Femur (tissue), 1 donor: ENCODE measurements at regions not wholly inside any gene's neighbourhood (a gene's known extent, or its start where the extent isn't known, plus 50 kb on each side); places are given as distances from the start of the nearest gene placed in this dataset.

Source experiments
- DNase-seq: peaks from one replicate; pipeline ENCODE4 v3.0.0-alpha.2; 2017

GRCh38 chr5:13328316-13328715 is 616.2 kb downstream of the DNAH5 start:
- DNase-seq = no peak

GRCh38 chr5:13325765-13326164 is 618.7 kb downstream of the DNAH5 start:
- DNase-seq = no peak

- no peak for DNase-seq
Measured at GRCh38 chr5:13322769-13323168, 621.7 kb downstream of the DNAH5 start.

GRCh38 chr5:13317654-13318053 is 626.8 kb downstream of the DNAH5 start:
- no peak for DNase-seq

GRCh38 chr5:13316176-13316575 is 628.3 kb downstream of the DNAH5 start:
- DNase-seq = no peak

GRCh38 chr5:13307480-13307879 is 637.0 kb downstream of the DNAH5 start:
- no peak for DNase-seq

GRCh38 chr5:13303445-13303844 is 641.0 kb downstream of the DNAH5 start:
- DNase-seq = no peak

GRCh38 chr5:13278811-13279210 is 665.7 kb downstream of the DNAH5 start:
- DNase-seq = no peak

- DNase-seq = no peak
Measured at GRCh38 chr5:13278148-13278547, 666.3 kb downstream of the DNAH5 start.

GRCh38 chr5:13276156-13276555 is 668.3 kb downstream of the DNAH5 start:
- no peak for DNase-seq

GRCh38 chr5:13263701-13264100 is 680.8 kb downstream of the DNAH5 start:
- no peak for DNase-seq

- no peak for DNase-seq
Measured at GRCh38 chr5:13253111-13253510, 691.4 kb downstream of the DNAH5 start.

- DNase-seq = no peak
Measured at GRCh38 chr5:13252699-13253098, 691.8 kb downstream of the DNAH5 start.

GRCh38 chr5:13251623-13252376 is 692.7 kb downstream of the DNAH5 start:
- DNase-seq = no peak

GRCh38 chr5:13250464-13251291 is 693.8 kb downstream of the DNAH5 start:
- DNase-seq = no peak

- no peak for DNase-seq
Measured at GRCh38 chr5:13249854-13250253, 694.6 kb downstream of the DNAH5 start.

- no peak for DNase-seq
Measured at GRCh38 chr5:13248253-13248652, 696.2 kb downstream of the DNAH5 start.

- no peak for DNase-seq
Measured at GRCh38 chr5:13246053-13246452, 698.4 kb downstream of the DNAH5 start.

- DNase-seq = no peak
Measured at GRCh38 chr5:13244151-13244550, 700.3 kb downstream of the DNAH5 start.

- DNase-seq = no peak
Measured at GRCh38 chr5:13227513-13227912, 717.0 kb downstream of the DNAH5 start.

- DNase-seq = no peak
Measured at GRCh38 chr5:13218518-13218917, 726.0 kb downstream of the DNAH5 start.

GRCh38 chr5:13217636-13218035 is 726.9 kb downstream of the DNAH5 start:
- no peak for DNase-seq

- no peak for DNase-seq
Measured at GRCh38 chr5:13215806-13216205, 728.7 kb downstream of the DNAH5 start.

GRCh38 chr5:13215370-13215769 is 729.1 kb downstream of the DNAH5 start:
- no peak for DNase-seq
